Stomach (tissue), 8 donors: ENCODE measurements at regions not wholly inside any gene's neighbourhood (a gene's known extent, or its start where the extent isn't known, plus 50 kb on each side); places are given as distances from the start of the nearest gene placed in this dataset.

Source experiments
- DNase-seq, 2 donors: peaks; one replicate each; pipeline versions ENCODE4 v3.0.0 to v3.0.0-alpha.2; 2013 to 2019
- H3K27ac ChIP-seq, 5 donors: fragments of 200-600 bp in 4 of 5; sonication (generic) in 4 of 5; one replicate each; pipeline ENCODE4 v1.5.1; 2013 to 2019; ENCODE audit warnings: mild to moderate bottlenecking in 1 of 5, moderate library complexity in 1 of 5
- H3K27me3 ChIP-seq, 3 donors: fragments of 200-600 bp; sonication (generic); one replicate each; pipeline ENCODE4 v1.5.1; 2017 to 2019; ENCODE audit warnings: mixed run types in 1 of 3
- H3K36me3 ChIP-seq, 4 donors: fragments of 200-600 bp; sonication (generic); 1 replicate in 3 of 4; 2 replicates in 1 of 4; pipeline ENCODE4 v1.5.1; 2016 to 2019
- H3K4me1 ChIP-seq, 4 donors: fragments of 200-600 bp; sonication (generic); one replicate each; pipeline ENCODE4 v1.5.1; 2016 to 2019
- H3K4me3 ChIP-seq, 4 donors: fragments of 200-600 bp; sonication (generic) in 3 of 4; one replicate each; pipeline ENCODE4 v1.5.1; 2016 to 2019; ENCODE audit warnings: mild to moderate bottlenecking in 1 of 4
- H3K9me3 ChIP-seq, 4 donors: fragments of 200-600 bp; sonication (generic); one replicate each; pipeline ENCODE4 v1.5.1; 2016 to 2019
- CTCF ChIP-seq, 7 experiments: fragments of 450-650 bp in 4 of 7; fragments of 200-600 bp in 3 of 7; sonication (generic) in 3 of 7; IDR thresholded peaks; one replicate each; pipeline ENCODE4 v1.5.1; 2016 to 2019; ENCODE audit warnings: antibody characterized with exemption in 7 of 7, control low read depth in 2 of 7, mild to moderate bottlenecking in 1 of 7
- EP300 ChIP-seq: sonication (generic); formaldehyde crosslinking; IDR thresholded peaks from one replicate; pipeline ENCODE4 v1.6.1; 2017; ENCODE audit warnings: antibody characterized with exemption
- POLR2A ChIP-seq, 4 donors: fragments of 450-650 bp; IDR thresholded peaks; one replicate each; pipeline ENCODE4 v1.6.1; 2016; ENCODE audit warnings: antibody characterized with exemption in 4 of 4, control low read depth in 2 of 4, mild to moderate bottlenecking in 1 of 4, moderate library complexity in 1 of 4
- POLR2AphosphoS5 ChIP-seq, 3 donors: sonication (generic); formaldehyde crosslinking; IDR thresholded peaks; one replicate each; pipeline ENCODE4 v1.6.1; 2016; ENCODE audit warnings: antibody characterized with exemption in 3 of 3
- WGBS, 5 donors: extraction: QIAGEN DNeasy Blood & Tissue Kit in 3 of 5; methylation state at CpG; one replicate each; pipeline versions ENCODE4 v1.1.5 to v1.1.7; 2013 to 2018; 5-methylcytosine and 5-hydroxymethylcytosine counted together
- intact Hi-C: fragments of 100-400 bp; cut with DNase I; formaldehyde crosslinking; loops from one replicate; pipeline ENCODE4 v1.15.1; 2023; ENCODE audit warnings: low total_unique reads
- donor health status: healthy with polysubstance abuse.
- donor health status: Bipolar disorder and iron deficiency.
- donor health status: healthy.

GRCh38 chr14:34220378-34220706, 241.7 kb downstream of the SPTSSA start:
- H3K4me3 ChIP-seq: no peak overlapping the region
- 43 to 98% (median 69%) methylated on average over 2 of the region's 2 CpGs for WGBS, 5 donors
- no peak for DNase-seq
- TF ChIP-seq EP300 (no peak), POLR2A (IDR thresholded peaks at IDR 0.05) (no peak), POLR2AphosphoS5 (IDR thresholded peaks at IDR 0.05) (no peak), CTCF (IDR thresholded peaks at IDR 0.05) (no peak)
- intact Hi-C loops: no loop called here
- no peaks in the 10 kb centered on the region for H3K36me3 ChIP-seq
- H3K27me3 ChIP-seq: no peaks in the 10 kb centered on the region
- no peaks in the 10 kb centered on the region for H3K9me3 ChIP-seq
- peaks cover 14 to 31% (median 19%) of the 10 kb centered on the region in 4 donors for H3K4me1 ChIP-seq
- H3K27ac ChIP-seq: no peak overlapping the region

GRCh38 chr14:34219661-34220377, 242.2 kb downstream of the SPTSSA start:
- Histone ChIP-seq H3K27ac (peak overlapping the region in 1 of 5 donors; percentile 44), H3K27me3 (no peaks in the 10 kb centered on the region), H3K9me3 (no peaks in the 10 kb centered on the region), H3K4me3 (no peak overlapping the region), H3K4me1 (peaks cover 14 to 31% (median 19%) of the 10 kb centered on the region in 4 donors), H3K36me3 (no peaks in the 10 kb centered on the region)
- TF ChIP-seq CTCF (IDR thresholded peaks at IDR 0.05): no peak
- no peak for TF ChIP-seq POLR2A (IDR thresholded peaks at IDR 0.05)
- no peak for TF ChIP-seq EP300
- TF ChIP-seq POLR2AphosphoS5 (IDR thresholded peaks at IDR 0.05): no peak
- WGBS, 5 donors: 84 to 88% (median 88%) methylated on average over 7 of the region's 7 CpGs
- no peak for DNase-seq
- intact Hi-C loops: no loop called here

- Histone ChIP-seq H3K27me3 (no peaks in the 10 kb centered on the region), H3K4me1 (peaks cover 14 to 26% (median 19%) of the 10 kb centered on the region in 4 donors), H3K9me3 (no peaks in the 10 kb centered on the region), H3K36me3 (no peaks in the 10 kb centered on the region), H3K4me3 (no peak overlapping the region), H3K27ac (peak overlapping the region in 1 of 5 donors; percentile 56)
- no peak for TF ChIP-seq EP300
- no peak for TF ChIP-seq POLR2A (IDR thresholded peaks at IDR 0.05)
- peak; percentile 8 to 53 (median 51) for TF ChIP-seq POLR2AphosphoS5 (IDR thresholded peaks at IDR 0.05)
- TF ChIP-seq CTCF (IDR thresholded peaks at IDR 0.05): no peak
- intact Hi-C loops: no loop called here
- 57 to 78% (median 70%) methylated on average over 2 of the region's 2 CpGs for WGBS, 5 donors
- peak in 1 of 2 donors; percentile 46 for DNase-seq
Observed at GRCh38 chr14:34218881-34219280, 243.2 kb downstream of the SPTSSA start.

- Histone ChIP-seq H3K9me3 (no peaks in the 10 kb centered on the region), H3K27ac (no peak overlapping the region), H3K4me3 (no peak overlapping the region), H3K4me1 (peaks cover 0 to 3% (median 0%) of the 10 kb centered on the region in 4 donors), H3K27me3 (no peaks in the 10 kb centered on the region), H3K36me3 (no peaks in the 10 kb centered on the region)
- TF ChIP-seq CTCF (IDR thresholded peaks at IDR 0.05) (no peak), POLR2A (IDR thresholded peaks at IDR 0.05) (no peak), POLR2AphosphoS5 (IDR thresholded peaks at IDR 0.05) (no peak), EP300 (no peak)
- intact Hi-C loops: no loop called here
- 76 to 90% (median 83%) methylated on average over 3 to 5 of the region's 5 CpGs for whole genome bisulfite sequencing, 5 donors
- DNase-seq: no peak
Observed at GRCh38 chr14:34214961-34215360, 247.1 kb downstream of the SPTSSA start.
